Erythroblast (primary cell): ENCODE measurements at regions not wholly inside any gene's neighbourhood (a gene's known extent, or its start where the extent isn't known, plus 50 kb on each side); places are given as distances from the start of the nearest gene placed in this dataset.
"Not testable (repeated sequence)": the region's sequence is repeated elsewhere in the genome, so short reads cannot be mapped to it uniquely, and the experiment has no call there.

Experiments
- DNase-seq, 2 experiments: peaks; one replicate each; lab custom pipeline; 2025; lab: John Stamatoyannopoulos, UW
- GATA1 ChIP-seq: IDR thresholded peaks from 2 replicates; pipeline ENCODE4 v1.6.1; 2011; ENCODE audit warnings: low read depth, mild to moderate bottlenecking, control low read depth, low read length, moderate library complexity
- POLR2A ChIP-seq: IDR thresholded peaks from 2 replicates; pipeline ENCODE4 v1.6.1; 2011; ENCODE audit warnings: mild to moderate bottlenecking, low read length

GRCh38 chr12:62044450-62045135 lies 215.6 kb upstream of the USP15 start:
- TF ChIP-seq POLR2A, result no peak
- no peak for TF ChIP-seq GATA1
- no peak for DNase-seq

DNA sequence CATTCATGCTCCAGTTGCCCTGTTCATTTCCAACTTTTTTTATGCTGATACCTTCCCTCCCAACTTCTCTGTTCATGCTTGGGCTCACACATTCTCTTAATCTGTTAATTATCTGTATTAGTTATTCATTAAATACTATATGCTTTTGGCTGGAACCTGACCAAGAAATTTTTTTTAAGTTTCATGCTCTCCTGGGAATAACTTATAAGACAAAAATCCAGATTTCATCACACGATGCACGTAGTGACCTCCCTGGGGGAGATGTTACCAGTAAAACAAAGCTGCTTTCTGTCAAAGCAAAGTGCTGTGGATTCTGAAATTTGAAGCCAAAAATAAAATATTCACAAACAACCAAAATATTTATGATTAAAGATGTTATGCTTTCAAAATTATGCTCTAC lies 215.0 kb upstream of the USP15 start:
- TF ChIP-seq GATA1 (no peak), POLR2A (no peak)
- DNase-seq, result no peak

- no peak for DNase-seq
- TF ChIP-seq POLR2A (no peak), GATA1 (no peak)
Observed at GRCh38 chr12:62050785-62051184, 209.4 kb upstream of the USP15 start.

GRCh38 chr12:62069976-62070375 lies 190.2 kb upstream of the USP15 start:
- TF ChIP-seq POLR2A, result no peak
- no peak for TF ChIP-seq GATA1
- no peak for DNase-seq

GRCh38 chr12:62073236-62073635 lies 187.0 kb upstream of the USP15 start:
- DNase-seq, result not testable (repeated sequence)

GRCh38 chr12:62075870-62076269 lies 184.3 kb upstream of the USP15 start:
- no peak for DNase-seq

DNA sequence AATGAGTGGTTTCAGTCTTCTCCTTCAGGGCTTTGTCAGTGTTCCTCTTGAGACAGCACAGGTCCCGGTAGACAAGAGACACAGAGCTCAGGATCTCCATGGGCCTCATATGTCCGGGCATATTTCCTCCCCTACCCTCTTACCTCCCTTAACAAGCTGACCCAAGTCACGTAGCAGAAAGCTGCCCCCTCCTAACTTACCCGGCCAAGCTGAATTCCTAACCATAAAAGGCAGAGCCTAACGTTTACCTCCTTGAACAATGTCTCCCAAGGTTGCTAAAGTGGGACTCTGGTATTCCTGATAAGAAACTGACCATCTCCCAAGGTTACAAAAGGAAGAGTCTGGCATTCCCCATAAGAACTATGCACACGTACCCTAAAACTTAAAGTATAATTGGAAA lies 182.2 kb upstream of the USP15 start:
- DNase-seq, result no peak
- no peak for TF ChIP-seq POLR2A
- no peak for TF ChIP-seq GATA1

More at GRCh38 chr12:62075870-62076269, 184.3 kb upstream of the USP15 start:
- TF ChIP-seq GATA1, result no peak
- no peak for TF ChIP-seq POLR2A

DNA sequence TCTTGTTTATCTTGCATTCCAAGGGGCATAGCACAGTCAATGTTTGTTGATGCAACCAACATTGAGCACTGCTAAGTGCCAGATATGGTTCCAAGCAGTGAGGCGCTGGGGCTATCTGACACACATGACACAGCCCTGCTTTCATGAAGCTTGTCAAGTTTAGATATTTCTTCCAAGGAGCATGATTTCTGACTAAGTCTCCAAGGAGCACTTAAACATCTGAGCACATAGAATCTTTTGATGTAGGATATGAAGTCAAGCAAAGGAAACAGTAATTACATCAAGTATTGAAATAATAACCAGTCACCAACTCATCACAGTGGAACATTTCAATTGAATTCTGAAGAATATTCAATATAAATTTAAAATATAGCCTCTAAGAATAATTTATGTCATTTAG lies 177.8 kb upstream of the USP15 start:
- TF ChIP-seq GATA1 (no peak), POLR2A (no peak)
- no peak for DNase-seq

DNA sequence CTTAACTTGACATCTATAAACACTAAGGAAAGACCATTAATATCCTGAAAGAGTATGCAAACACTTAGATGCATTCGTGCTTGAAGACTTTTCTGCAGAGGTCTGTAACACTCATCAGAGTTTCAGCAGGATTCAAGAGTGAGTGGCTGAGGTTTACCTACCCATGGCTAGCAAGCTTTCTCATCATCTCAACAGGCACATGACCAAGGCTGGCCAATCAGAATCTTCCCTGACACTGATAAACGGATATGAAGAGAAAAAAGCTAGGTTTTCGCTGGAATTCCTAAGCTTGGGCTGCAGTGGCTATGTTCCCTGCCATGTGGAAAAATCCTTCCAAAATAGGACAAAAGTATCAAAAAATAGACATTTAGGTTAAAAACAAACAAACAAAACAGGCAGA lies 162.1 kb upstream of the USP15 start:
- TF ChIP-seq GATA1 (no peak), POLR2A (no peak)
- DNase-seq, result no peak

DNA sequence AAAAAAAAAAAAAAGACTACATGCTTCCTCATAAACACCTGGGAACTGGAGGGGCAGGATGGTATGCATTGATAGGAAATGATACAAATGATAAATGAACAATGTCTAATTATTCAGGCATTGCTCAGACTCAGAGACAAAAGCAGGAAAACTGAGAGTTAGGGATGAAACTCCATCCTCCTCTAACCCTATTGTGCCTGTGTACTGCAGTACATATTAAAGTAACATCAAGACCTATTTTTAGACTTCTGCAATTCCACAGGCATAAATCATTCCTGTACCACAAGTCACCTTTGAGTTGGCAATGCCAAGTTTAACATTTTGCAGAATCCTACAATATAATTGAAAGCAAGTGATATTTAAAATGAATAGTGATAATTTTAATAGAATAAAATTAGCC lies 156.5 kb upstream of the USP15 start:
- no peak for TF ChIP-seq GATA1
- no peak for TF ChIP-seq POLR2A
- no peak for DNase-seq

DNA sequence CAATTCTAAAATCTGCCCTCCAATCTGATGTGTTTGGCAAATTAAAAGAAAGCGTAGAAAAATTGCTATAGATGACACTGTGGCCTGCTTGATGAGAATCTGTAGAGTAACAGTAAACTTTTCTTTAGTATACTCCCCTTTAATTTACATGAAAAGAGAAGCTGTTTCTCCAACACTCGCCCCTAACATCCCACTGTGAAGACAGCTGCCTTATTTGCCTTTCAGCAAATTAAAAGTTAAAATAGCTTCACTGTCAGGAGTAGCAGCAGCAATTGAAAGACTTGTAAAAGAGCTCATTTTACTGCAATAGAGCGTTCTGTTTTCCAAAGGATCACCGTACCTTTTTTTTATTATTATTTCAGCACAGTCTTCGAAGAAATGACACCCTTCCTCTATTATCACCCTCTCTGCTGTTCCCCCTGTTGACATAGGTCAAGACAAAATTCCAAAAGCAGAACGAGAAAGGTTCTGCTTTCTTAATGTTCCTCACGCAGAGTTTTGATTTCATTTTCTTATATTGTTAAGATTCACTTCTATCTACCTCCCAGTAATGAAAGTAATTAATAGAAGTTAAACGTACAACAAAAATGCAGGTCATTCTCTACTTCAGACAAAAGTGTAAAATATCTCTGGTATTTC lies 153.5 kb upstream of the USP15 start:
- TF ChIP-seq POLR2A (no peak), GATA1 (no peak)
- no peak for DNase-seq

DNA sequence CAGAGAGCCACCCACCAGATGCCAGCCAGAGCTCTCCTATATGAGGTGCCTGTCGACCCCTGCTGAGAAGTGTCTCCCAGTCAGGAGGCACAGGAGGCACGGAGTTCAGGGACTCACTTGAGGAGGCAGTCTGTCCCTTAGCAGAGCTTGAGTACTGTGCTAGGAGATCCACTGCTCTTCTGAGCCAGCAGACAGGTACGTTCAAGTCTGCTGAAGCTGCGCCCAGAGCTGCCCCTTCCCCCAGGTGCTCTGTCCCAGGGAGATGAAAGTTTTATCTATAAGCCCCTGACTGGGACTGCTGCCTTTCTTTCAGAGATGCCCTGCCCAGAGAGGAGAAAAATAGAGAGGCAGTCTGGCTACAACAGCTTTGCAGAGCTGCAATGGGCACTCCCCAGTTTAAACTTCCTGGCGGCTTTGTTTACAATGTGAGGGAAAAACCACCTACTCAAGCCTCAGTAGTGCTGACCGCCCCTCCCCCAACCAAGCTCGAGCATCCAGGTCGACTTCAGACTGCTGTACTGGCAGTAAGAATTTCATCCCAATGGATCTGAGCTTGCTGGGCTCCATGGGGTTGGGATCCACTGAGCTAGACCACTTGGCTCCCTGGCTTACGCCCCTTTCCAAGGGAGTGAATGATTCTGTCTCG lies 146.7 kb upstream of the USP15 start:
- no peak for DNase-seq
- no peak for TF ChIP-seq GATA1
- no peak for TF ChIP-seq POLR2A

- TF ChIP-seq GATA1 (no peak), POLR2A (no peak)
- DNase-seq, result no peak
Observed at GRCh38 chr12:62116986-62117385, 143.2 kb upstream of the USP15 start.

- peak; percentile 58 to 68 for DNase-seq
- no peak for TF ChIP-seq POLR2A
Observed at GRCh38 chr12:62123721-62124203, 136.4 kb upstream of the USP15 start.
